Uterus (tissue), 3 donors: ENCODE measurements at regions not wholly inside any gene's neighbourhood (a gene's known extent, or its start where the extent isn't known, plus 50 kb on each side); places are given as distances from the start of the nearest gene placed in this dataset.

Experiments
- DNase-seq, 2 donors: peaks; one replicate each; pipeline ENCODE4 v3.0.0-alpha.2; 2019 to 2020
- H3K27ac ChIP-seq, 2 donors: fragments of 200-600 bp; sonication (generic); 1 replicate in 1 of 2; 2 replicates in 1 of 2; pipeline ENCODE4 v1.5.1; 2016 to 2018
- H3K27me3 ChIP-seq, 2 donors: fragments of 200-600 bp; sonication (generic); one replicate each; pipeline ENCODE4 v1.5.1; 2018 to 2019; ENCODE audit warnings: control low read depth in 1 of 2
- H3K36me3 ChIP-seq, 2 donors: fragments of 200-600 bp; sonication (generic); one replicate each; pipeline ENCODE4 v1.5.1; 2019; ENCODE audit warnings: control low read depth in 1 of 2
- H3K4me1 ChIP-seq, 2 donors: fragments of 200-600 bp; sonication (generic); one replicate each; pipeline ENCODE4 v1.5.1; 2018 to 2019; ENCODE audit warnings: control low read depth in 1 of 2
- H3K4me3 ChIP-seq, 2 donors: fragments of 200-600 bp; sonication (generic); 1 replicate in 1 of 2; 2 replicates in 1 of 2; pipeline ENCODE4 v1.5.1; 2018 to 2019; ENCODE audit warnings: mild to moderate bottlenecking in 1 of 2
- H3K9me3 ChIP-seq, 2 donors: fragments of 200-600 bp; sonication (generic); one replicate each; pipeline ENCODE4 v1.5.1; 2019; ENCODE audit warnings: control low read depth in 1 of 2
- CTCF ChIP-seq, 4 experiments: fragments of 200-600 bp in 2 of 4; fragments of 450-650 bp in 2 of 4; sonication (generic) in 2 of 4; IDR thresholded peaks; one replicate each; pipeline ENCODE4 v1.5.1; 2016 to 2019; ENCODE audit warnings: antibody characterized with exemption in 4 of 4, mild to moderate bottlenecking in 2 of 4, moderate library complexity in 1 of 4
- POLR2A ChIP-seq, 2 donors: fragments of 450-650 bp; IDR thresholded peaks; one replicate each; pipeline ENCODE4 v1.6.1; 2016; ENCODE audit warnings: antibody characterized with exemption in 2 of 2, mild to moderate bottlenecking in 1 of 2, moderate library complexity in 1 of 2
- intact Hi-C: fragments of 100-400 bp; cut with DNase I; formaldehyde crosslinking; loops from one replicate; pipeline ENCODE4 v1.15.1; 2023; ENCODE audit warnings: low total_unique reads
- donor health status: DM: yes; HTN: yes; CAD: no.

DNA sequence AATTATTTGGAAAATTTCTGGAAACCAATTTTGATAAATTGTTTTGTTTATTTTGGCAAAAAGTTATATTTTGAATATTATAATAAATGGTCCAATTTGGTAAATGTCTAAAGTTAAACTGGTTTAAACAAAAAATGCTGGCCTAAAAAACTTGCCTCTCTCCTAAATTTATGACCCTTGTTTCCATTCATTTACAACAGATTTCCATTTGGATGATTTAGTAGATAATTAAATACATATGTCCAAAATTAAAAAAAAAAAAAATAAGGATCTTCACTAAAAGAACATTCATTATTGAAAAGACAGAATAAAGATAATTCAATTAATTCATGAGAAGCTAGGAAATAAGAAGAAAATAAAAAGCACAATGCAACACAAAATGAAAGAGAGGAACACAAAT lies 449.5 kb downstream of the SPRY1 start:
- no peak overlapping the region for H3K27ac ChIP-seq
- no peak for TF ChIP-seq CTCF (IDR thresholded peaks at IDR 0.05)
- TF ChIP-seq POLR2A (IDR thresholded peaks at IDR 0.05) = no peak
- no peaks in the 10 kb centered on the region for H3K9me3 ChIP-seq
- no peaks in the 10 kb centered on the region for H3K27me3 ChIP-seq
- H3K4me1 ChIP-seq = no peaks in the 10 kb centered on the region
- no peak for DNase-seq
- H3K4me3 ChIP-seq = no peak overlapping the region
- intact Hi-C loops = no loop called here
- H3K36me3 ChIP-seq = no peaks in the 10 kb centered on the region

DNA sequence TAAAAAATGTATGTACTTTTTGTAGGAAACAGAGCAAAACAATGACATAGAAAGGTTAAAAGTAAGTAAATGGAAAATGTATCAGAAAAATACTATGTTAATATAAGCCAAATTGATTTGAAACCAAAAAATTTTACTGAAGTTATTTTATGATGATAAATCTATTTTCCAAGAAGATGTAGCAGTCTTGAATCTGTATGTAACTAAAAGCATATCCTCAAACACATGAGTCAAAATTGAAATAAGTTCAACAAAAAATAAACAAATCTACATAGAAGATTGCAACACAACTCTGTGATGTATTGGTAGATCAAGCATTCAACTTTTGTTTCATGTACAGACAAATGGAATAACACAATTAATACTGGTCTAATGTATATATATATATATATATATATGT lies 450.0 kb downstream of the SPRY1 start:
- Histone ChIP-seq H3K27ac (no peak overlapping the region), H3K9me3 (no peaks in the 10 kb centered on the region), H3K4me1 (no peaks in the 10 kb centered on the region), H3K4me3 (no peak overlapping the region), H3K27me3 (no peaks in the 10 kb centered on the region), H3K36me3 (no peaks in the 10 kb centered on the region)
- DNase-seq = no peak
- TF ChIP-seq POLR2A (IDR thresholded peaks at IDR 0.05) (no peak), CTCF (IDR thresholded peaks at IDR 0.05) (no peak)
- intact Hi-C loops = no loop called here

DNA sequence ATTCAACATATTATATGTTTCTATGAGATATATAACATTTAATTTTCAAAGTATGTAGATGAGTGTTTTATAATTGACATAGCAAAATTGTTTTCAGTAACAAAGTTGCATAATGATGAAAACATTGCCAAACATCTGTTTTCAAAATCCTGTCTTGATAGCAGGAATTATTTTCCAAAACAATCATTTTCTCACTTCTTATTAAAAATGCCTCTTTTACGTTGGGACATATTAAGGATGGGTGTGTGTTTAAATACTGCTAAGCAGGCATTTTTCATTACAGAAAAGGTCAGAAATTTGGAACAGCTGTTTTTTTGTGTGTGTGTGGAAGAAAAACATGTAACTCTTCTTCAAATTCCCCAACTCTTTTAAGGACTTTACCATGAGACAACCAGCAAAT lies 452.0 kb downstream of the SPRY1 start:
- no peak overlapping the region for H3K27ac ChIP-seq
- TF ChIP-seq POLR2A (IDR thresholded peaks at IDR 0.05) (no peak), CTCF (IDR thresholded peaks at IDR 0.05) (no peak)

GRCh38 chr4:123849495-123849894 lies 452.9 kb downstream of the SPRY1 start:
- H3K27ac ChIP-seq = no peak overlapping the region
- no peaks in the 10 kb centered on the region for H3K36me3 ChIP-seq
- intact Hi-C loops = no loop called here
- no peaks in the 10 kb centered on the region for H3K27me3 ChIP-seq
- TF ChIP-seq CTCF (IDR thresholded peaks at IDR 0.05) (no peak), POLR2A (IDR thresholded peaks at IDR 0.05) (no peak)
- no peak for DNase-seq
- H3K4me1 ChIP-seq = no peaks in the 10 kb centered on the region
- no peaks in the 10 kb centered on the region for H3K9me3 ChIP-seq
- no peak overlapping the region for H3K4me3 ChIP-seq

More for the DNA sequence above, 452.0 kb downstream of the SPRY1 start:
- H3K4me1 ChIP-seq = no peaks in the 10 kb centered on the region
- DNase-seq = no peak
- H3K4me3 ChIP-seq = no peak overlapping the region
- H3K9me3 ChIP-seq = no peaks in the 10 kb centered on the region
- H3K36me3 ChIP-seq = no peaks in the 10 kb centered on the region
- intact Hi-C loops = no loop called here
- H3K27me3 ChIP-seq = no peaks in the 10 kb centered on the region

DNA sequence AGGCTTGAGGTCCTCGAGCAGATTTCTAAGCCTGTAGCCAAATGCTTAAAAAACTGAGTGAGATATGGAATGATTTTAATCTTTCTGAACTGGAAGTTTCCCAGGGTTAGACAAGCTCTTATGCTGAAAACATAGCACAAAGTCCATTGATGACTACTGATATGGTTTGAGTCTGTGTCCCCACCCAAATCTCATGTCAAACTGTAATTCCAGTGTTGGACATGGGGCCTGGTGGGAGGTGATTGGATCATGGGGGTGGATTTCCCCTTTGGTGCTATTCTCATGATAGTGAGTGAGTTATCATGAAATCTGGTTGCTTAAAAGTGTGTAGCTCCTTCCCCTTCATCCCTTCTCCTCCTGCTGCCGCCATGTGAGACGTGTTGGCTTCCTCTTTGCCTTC lies 454.9 kb downstream of the SPRY1 start:
- Histone ChIP-seq H3K9me3 (no peaks in the 10 kb centered on the region), H3K36me3 (no peaks in the 10 kb centered on the region), H3K27ac (no peak overlapping the region), H3K4me3 (no peak overlapping the region), H3K27me3 (no peaks in the 10 kb centered on the region), H3K4me1 (no peaks in the 10 kb centered on the region)
- no peak for DNase-seq
- TF ChIP-seq CTCF (IDR thresholded peaks at IDR 0.05) (no peak), POLR2A (IDR thresholded peaks at IDR 0.05) (no peak)
- intact Hi-C loops = no loop called here
